ENCODE measurements at regions not wholly inside any gene's neighbourhood (a gene's known extent, or its start where the extent isn't known, plus 50 kb on each side); places are given as distances from the start of the nearest gene placed in this dataset.

GRCh38 chr5:116900793-116901192, 326.2 kb upstream of the SEMA6A start:
- Histone ChIP-seq H3K27ac (no peak overlapping the region), H3K9me3 (no peaks in the 10 kb centered on the region), H3K4me3 (no peak overlapping the region), H3K36me3 (no peaks in the 10 kb centered on the region), H3K27me3 (no peaks in the 10 kb centered on the region), H3K4me1 (no peaks in the 10 kb centered on the region)
- TF ChIP-seq POLR2A (IDR thresholded peaks at IDR 0.05) (no peak), EP300 (IDR thresholded peaks at IDR 0.05) (no peak), POLR2AphosphoS5 (IDR thresholded peaks at IDR 0.05) (no peak), CTCF (IDR thresholded peaks at IDR 0.05) (no peak)
- WGBS, 2 donors (ENCODE audit: low coverage in 1 of 2) = 20 to 43% methylated on average over 1 of the region's 1 CpG
- no peak for ATAC-seq

GRCh38 chr5:116898917-116899316, 324.3 kb upstream of the SEMA6A start:
- H3K9me3 ChIP-seq = no peaks in the 10 kb centered on the region
- WGBS, 2 donors (ENCODE audit: low coverage in 1 of 2) = 42 to 50% methylated on average over 2 of the region's 2 CpGs

GRCh38 chr5:116897291-116897690, 322.7 kb upstream of the SEMA6A start:
- WGBS, 2 donors (ENCODE audit: low coverage in 1 of 2) = 79 to 84% methylated on average over 2 to 3 of the region's 3 CpGs
- H3K27ac ChIP-seq = no peak overlapping the region
- H3K36me3 ChIP-seq = no peaks in the 10 kb centered on the region
- no peak for ATAC-seq
- H3K9me3 ChIP-seq = no peaks in the 10 kb centered on the region
- no peaks in the 10 kb centered on the region for H3K4me1 ChIP-seq
- H3K4me3 ChIP-seq = no peak overlapping the region
- TF ChIP-seq POLR2A (IDR thresholded peaks at IDR 0.05) = no peak
- no peak for TF ChIP-seq CTCF (IDR thresholded peaks at IDR 0.05)
- no peak for TF ChIP-seq EP300 (IDR thresholded peaks at IDR 0.05)
- no peak for TF ChIP-seq POLR2AphosphoS5 (IDR thresholded peaks at IDR 0.05)
- no peaks in the 10 kb centered on the region for H3K27me3 ChIP-seq

More at GRCh38 chr5:116898917-116899316, 324.3 kb upstream of the SEMA6A start:
- Histone ChIP-seq H3K4me1 (no peaks in the 10 kb centered on the region), H3K4me3 (no peak overlapping the region), H3K36me3 (no peaks in the 10 kb centered on the region), H3K27me3 (no peaks in the 10 kb centered on the region), H3K27ac (no peak overlapping the region)
- ATAC-seq = no peak
- no peak for TF ChIP-seq EP300 (IDR thresholded peaks at IDR 0.05)
- no peak for TF ChIP-seq POLR2AphosphoS5 (IDR thresholded peaks at IDR 0.05)
- TF ChIP-seq POLR2A (IDR thresholded peaks at IDR 0.05) = no peak
- no peak for TF ChIP-seq CTCF (IDR thresholded peaks at IDR 0.05)

- Histone ChIP-seq H3K4me3 (no peak overlapping the region), H3K36me3 (no peaks in the 10 kb centered on the region), H3K27me3 (no peaks in the 10 kb centered on the region), H3K9me3 (no peaks in the 10 kb centered on the region), H3K27ac (no peak overlapping the region), H3K4me1 (no peaks in the 10 kb centered on the region)
- no peak for ATAC-seq
- TF ChIP-seq POLR2A (IDR thresholded peaks at IDR 0.05) (no peak), POLR2AphosphoS5 (IDR thresholded peaks at IDR 0.05) (no peak), CTCF (IDR thresholded peaks at IDR 0.05) (no peak), EP300 (IDR thresholded peaks at IDR 0.05) (no peak)
Measured at GRCh38 chr5:116896001-116896400, 321.4 kb upstream of the SEMA6A start.

- Histone ChIP-seq H3K27me3 (no peaks in the 10 kb centered on the region), H3K27ac (no peak overlapping the region), H3K9me3 (no peaks in the 10 kb centered on the region), H3K4me1 (no peaks in the 10 kb centered on the region), H3K4me3 (no peak overlapping the region), H3K36me3 (no peaks in the 10 kb centered on the region)
- no peak for ATAC-seq
- TF ChIP-seq EP300 (IDR thresholded peaks at IDR 0.05) = no peak
- no peak for TF ChIP-seq POLR2A (IDR thresholded peaks at IDR 0.05)
- no peak for TF ChIP-seq POLR2AphosphoS5 (IDR thresholded peaks at IDR 0.05)
- TF ChIP-seq CTCF (IDR thresholded peaks at IDR 0.05) = no peak
Measured at GRCh38 chr5:116892993-116893392, 318.4 kb upstream of the SEMA6A start.
